Left ventricle myocardium superior (tissue), 1 donor: ENCODE measurements at regions not wholly inside any gene's neighbourhood (a gene's known extent, or its start where the extent isn't known, plus 50 kb on each side); places are given as distances from the start of the nearest gene placed in this dataset.

Experiments used
- ATAC-seq: fragments of 200-7000 bp; cut with Tn5 transposase; one replicate; pipeline ENCODE4 v1.9.1; 2020; ENCODE audit warnings: mild to moderate bottlenecking, moderate library complexity
- DNase-seq: peaks from one replicate; pipeline ENCODE4 v3.0.0-alpha.2; 2020
- intact Hi-C: fragments of 100-400 bp; cut with micrococcal nuclease; formaldehyde crosslinking; loops from one replicate; pipeline ENCODE4 v1.11.0; 2022
- donor health status: DM: no; HTN: yes; CAD: no; lungs with severe emphysema.

DNA sequence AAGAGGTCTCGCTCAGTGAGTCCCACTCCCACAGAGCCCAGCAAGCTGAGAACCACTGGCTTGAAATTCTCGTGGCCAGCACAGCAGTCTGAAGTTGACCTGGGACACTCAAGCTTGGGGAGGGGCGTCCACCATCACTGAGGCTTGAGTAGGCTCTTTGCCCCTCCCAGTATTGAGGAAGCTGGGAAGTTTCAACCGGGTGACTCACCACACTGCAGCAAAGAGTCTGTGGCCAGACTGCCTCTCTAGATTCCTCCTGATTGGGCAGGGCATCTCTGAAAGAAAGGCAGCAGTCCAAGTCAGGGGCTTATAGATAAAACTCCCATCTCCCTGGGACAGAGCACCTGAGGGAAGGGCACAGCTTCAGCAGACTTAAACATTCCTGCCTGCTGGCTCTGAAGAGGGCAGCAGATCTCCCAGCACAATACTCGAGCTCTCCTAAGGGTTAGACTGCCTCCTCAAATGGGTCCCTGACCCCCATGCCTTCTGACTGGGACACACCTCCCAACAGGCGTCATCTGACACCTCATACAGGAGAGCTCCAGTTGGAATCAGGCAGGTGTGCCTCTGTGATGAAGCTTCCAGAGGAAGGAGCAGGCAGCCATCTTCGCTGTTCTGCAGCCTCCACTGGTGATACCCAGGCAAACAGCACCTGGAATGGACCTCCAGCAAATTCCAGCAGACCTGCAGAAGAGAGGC lies 970.9 kb upstream of the LRRN3 start:
- ATAC-seq (no peak), DNase-seq (no peak)
- intact Hi-C loops = no loop called here

- ATAC-seq = no peak
- intact Hi-C loops = no loop called here
- no peak for DNase-seq
Measured at GRCh38 chr7:110129159-110129558, 961.8 kb upstream of the LRRN3 start.

DNA sequence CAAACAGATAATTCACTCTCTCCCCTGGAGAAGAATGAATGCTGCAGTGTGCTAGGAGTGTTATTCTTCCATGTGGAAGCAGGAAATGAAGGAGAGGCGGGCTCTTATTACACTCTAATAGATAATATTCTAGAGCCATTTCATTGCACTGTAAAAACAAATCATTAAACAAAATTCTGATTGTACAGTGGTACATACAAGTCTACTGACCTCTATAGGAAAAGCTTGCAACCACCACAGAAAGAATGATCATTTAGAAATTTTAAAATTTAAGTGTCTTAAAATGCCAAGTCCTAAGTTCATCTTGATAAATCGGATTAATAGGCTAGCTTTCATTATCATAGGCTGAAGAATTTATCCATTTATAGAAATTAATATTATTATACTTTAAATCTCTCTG lies 960.3 kb upstream of the LRRN3 start:
- DNase-seq (no peak), ATAC-seq (no peak)
- intact Hi-C loops = no loop called here

- no peak for ATAC-seq
- intact Hi-C loops = no loop called here
- no peak for DNase-seq
Measured at GRCh38 chr7:110131344-110131743, 959.6 kb upstream of the LRRN3 start.

- ATAC-seq = no peak
- DNase-seq = no peak
- intact Hi-C loops = no loop called here
Measured at GRCh38 chr7:110139056-110139455, 951.9 kb upstream of the LRRN3 start.

GRCh38 chr7:110142939-110143526 lies 947.9 kb upstream of the LRRN3 start:
- intact Hi-C loops = no loop called here
- DNase-seq (no peak), ATAC-seq (no peak)

DNA sequence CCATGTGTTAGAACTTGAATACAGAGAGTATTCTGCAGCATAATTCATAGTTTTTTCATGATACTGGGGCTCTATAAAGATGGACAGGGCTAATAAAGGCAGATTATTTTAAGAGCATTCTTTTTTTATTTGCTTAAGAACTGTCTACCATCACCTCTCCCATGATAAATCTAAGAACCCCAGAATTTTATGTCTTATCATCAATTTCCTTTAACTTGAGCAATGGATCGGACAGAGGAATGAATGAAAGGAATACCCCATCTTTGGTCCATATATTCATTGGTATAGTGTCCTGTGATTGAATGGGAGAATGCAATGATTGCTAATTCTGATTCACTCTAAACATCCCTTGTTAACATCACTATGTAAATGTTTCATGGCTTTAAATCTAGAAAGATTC lies 946.3 kb upstream of the LRRN3 start:
- no peak for DNase-seq
- no peak for ATAC-seq
- intact Hi-C loops = no loop called here

GRCh38 chr7:110148054-110148453 lies 942.9 kb upstream of the LRRN3 start:
- ATAC-seq (no peak), DNase-seq (no peak)
- intact Hi-C loops = no loop called here

DNA sequence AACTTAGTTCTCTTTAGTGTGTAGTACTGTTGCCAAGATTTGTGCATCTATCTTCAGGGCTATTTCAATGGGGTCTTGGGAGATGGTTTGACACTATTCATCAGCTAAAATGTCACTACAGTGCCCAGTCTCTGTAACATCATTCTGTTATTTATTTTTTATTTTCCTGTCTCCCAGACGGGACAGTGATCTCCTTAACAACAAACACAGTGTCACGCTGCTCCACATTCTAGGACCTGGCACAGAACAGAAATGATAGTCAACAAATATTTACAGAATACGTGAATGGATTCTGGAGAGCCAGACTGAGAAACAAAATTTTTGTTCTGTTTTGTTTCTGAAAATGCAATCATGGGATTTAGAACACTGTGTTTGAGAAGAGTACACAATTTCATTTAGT lies 937.7 kb upstream of the LRRN3 start:
- no peak for DNase-seq
- ATAC-seq = no peak
- intact Hi-C loops = no loop called here

- ATAC-seq (no peak), DNase-seq (no peak)
- intact Hi-C loops = no loop called here
Measured at GRCh38 chr7:110156511-110156910, 934.4 kb upstream of the LRRN3 start.

DNA sequence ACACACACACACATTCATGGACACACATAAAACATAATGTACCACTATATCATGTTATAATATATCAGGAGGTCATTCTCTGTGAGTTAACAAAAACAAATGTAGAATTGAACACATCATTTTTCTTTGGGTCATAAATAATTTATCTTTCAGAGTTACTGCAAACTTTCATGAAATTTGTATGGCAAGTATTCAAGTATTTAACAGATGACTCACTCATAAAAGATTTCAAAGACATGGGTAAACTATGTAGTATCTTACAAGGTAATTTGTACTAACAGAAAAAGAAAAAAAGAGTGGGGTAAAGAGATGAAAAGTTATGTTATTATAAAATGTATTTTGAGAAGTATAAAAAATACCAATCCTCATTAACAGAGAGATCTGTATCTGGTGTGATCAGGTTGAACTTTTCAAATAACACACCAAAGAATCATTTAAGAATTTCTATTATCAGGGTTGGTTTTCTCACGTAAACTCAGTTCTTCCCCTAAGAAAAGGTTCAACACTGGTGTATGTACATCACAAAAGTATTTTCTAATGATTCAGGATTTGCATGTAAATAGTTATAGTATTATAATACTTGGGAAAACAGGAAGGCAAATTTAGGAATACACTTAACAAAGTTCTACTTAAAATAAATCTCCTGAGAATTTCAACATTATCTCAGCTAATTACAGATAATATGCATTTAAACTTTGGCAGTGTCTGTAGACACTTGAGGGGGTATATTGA lies 933.1 kb upstream of the LRRN3 start:
- DNase-seq = no peak
- ATAC-seq = no peak
- intact Hi-C loops = no loop called here

DNA sequence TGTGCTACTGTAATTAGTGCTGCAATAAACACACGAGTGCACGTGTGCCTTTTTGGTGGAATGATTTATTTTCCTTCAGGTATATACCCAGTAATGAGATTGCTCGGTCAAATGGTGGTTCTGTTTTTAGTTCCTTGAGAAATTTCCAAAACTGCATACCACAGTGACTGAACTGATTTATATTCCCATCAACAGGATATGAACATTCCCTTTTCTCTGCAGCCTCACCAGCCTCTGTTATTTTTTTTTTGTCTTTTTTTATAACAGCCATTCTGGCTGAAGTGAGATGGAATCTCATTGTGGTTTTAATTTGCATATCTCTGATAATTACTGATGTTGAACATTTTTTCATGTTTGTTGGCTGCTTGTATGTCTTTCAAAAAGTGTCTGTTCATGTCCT lies 922.9 kb upstream of the LRRN3 start:
- DNase-seq = no peak
- ATAC-seq = no peak
- intact Hi-C loops = no loop called here

- intact Hi-C loops = no loop called here
- DNase-seq (no peak), ATAC-seq (no peak)
Measured at GRCh38 chr7:110170841-110171240, 920.1 kb upstream of the LRRN3 start.

DNA sequence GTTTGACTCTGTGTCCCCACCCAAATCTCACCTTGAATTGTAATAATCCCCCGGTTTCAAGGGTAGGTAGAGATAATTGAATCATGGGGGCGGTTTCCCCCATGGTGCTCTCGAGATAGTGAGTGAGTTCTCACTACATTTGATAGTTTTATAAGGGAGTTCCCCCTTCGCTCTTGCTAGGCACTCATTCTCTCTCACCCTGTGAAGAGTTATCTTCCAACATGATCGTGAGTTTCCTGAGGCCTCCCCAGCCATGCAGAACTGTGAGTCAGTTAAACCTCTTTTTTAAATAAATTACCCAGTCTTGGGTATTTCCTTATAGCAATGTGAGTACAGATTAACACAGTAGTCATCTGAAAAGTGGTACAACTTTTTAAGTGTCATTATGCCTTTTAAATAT lies 913.5 kb upstream of the LRRN3 start:
- intact Hi-C loops = no loop called here
- DNase-seq (no peak), ATAC-seq (no peak)

GRCh38 chr7:110179037-110179436 lies 911.9 kb upstream of the LRRN3 start:
- intact Hi-C loops = no loop called here
- DNase-seq = no peak
- no peak for ATAC-seq

- intact Hi-C loops = no loop called here
- ATAC-seq = no peak
Measured at GRCh38 chr7:110181768-110182167, 909.2 kb upstream of the LRRN3 start.

DNA sequence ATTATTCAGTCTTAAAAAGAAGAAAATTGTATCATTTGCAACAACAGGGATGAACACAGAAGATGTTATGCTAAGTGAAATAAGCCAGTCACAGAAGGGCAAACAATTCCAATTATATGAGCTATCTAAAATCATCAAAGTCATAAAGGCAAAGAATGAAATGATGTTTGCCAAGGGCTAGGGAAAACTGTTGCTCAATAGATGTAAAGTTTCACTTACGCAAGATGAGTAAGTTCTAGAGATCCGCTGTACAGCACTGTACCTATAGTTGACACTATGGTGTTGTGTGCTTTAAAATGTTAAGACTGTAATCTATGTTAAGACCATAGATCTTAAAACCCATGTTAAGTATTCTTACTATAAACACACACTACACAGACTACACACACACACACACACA lies 904.6 kb upstream of the LRRN3 start:
- intact Hi-C loops = no loop called here
- ATAC-seq (no peak), DNase-seq (no peak)

More at GRCh38 chr7:110181768-110182167, 909.2 kb upstream of the LRRN3 start:
- DNase-seq = no peak

DNA sequence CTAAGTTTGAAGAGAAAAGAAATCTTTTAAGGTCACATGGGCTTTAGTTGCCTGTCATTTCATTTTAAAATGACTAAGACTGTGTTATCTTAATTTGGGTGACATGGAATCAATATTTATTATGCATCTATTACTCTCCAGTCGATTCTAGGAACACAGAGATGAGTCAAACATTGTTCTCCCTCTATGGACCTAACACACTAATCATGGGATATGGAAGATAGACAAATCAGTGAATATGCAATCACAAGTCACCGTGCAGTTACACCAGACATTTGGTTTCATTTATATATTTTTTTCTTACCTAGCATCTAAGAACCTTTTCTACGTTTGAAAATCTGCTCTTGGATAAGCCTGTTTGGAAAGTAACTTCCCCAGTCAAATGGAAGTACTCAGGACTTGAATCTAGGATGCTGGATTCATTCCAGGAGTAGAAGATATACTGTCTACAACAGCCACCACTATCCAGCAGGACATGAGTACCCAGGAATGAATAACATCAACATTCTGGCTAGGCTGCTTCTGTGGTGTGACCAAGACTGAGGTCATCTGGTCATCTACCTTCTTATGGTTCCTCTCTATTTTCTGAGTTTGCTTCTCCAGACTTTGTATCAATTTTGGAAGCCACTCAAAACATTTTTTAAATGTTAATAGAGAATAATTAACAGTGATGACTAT lies 902.9 kb upstream of the LRRN3 start:
- intact Hi-C loops = no loop called here
- ATAC-seq (no peak), DNase-seq (no peak)

DNA sequence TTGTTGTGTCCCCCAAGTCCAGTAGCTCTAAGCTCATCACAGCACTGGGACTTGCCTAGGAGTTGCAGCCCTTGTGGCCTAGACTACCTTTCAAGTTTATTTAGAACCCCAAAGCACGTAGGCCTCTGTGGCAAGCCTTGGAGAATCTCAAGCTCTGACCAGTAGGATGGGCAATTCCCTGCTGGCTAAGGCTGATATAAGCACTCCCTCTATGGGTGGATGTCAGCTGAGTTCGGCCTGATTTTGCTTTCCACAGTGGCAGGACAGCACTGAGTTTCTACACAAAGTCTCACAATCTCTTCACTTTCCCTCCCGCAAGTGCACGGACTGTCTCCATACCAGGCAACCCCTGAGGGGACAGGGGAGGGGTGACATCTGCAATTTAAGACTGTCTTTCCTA lies 886.4 kb upstream of the LRRN3 start:
- DNase-seq = no peak
- intact Hi-C loops = no loop called here
- ATAC-seq = no peak

DNA sequence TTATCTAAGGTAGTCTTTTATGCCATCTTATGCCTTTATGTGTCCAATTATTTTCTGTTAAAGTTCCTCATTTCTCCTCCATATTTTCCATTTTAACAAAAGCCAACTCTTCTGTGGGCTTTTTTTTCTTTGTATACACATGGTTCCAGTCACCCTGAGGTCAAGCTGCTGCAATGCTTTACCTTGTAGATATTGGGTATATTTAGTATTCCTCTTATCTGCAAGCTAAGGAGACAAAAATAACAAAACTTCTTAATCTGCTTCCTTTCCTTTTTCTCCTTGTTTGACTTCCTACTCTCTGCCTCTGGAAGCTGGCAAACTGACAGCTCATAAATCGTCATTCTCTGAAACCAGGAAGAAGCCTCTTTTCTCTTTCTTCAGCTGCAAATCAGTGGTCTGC lies 885.0 kb upstream of the LRRN3 start:
- no peak for DNase-seq
- intact Hi-C loops = no loop called here
- no peak for ATAC-seq
